HG03196 (cell line): ENCODE measurements at regions not wholly inside any gene's neighbourhood (a gene's known extent, or its start where the extent isn't known, plus 50 kb on each side); places are given as distances from the start of the nearest gene placed in this dataset.
"Not testable (repeated sequence)": the region's sequence is repeated elsewhere in the genome, so short reads cannot be mapped to it uniquely, and the experiment has no call there.

Source experiments
- ATAC-seq: cut with Tn5 transposase; IDR thresholded peaks from one replicate; pipeline ENCODE4 v1.9.1; 2021; ENCODE audit not compliant: unreplicated experiment

DNA sequence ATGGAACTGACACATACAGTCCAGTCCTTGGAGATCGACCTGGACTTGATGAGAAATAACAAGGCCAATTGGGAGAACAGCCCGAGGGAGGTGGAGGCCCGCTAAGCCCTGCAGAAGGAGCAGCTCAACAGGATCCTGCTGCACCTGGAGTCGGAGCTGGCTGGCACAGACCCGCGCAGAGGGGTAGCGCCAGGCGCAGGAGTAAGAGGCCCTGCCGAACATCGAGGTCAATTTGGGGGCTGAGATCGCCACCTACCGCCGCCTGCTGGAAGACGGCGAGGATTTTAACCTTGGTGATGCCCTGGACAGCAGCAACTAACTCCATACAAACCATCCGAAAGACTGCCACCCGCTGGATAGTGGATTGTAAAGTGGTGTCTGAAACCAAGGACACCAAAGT is 1610.1 kb upstream of the ACO1 start:
- ATAC-seq: no peak

DNA sequence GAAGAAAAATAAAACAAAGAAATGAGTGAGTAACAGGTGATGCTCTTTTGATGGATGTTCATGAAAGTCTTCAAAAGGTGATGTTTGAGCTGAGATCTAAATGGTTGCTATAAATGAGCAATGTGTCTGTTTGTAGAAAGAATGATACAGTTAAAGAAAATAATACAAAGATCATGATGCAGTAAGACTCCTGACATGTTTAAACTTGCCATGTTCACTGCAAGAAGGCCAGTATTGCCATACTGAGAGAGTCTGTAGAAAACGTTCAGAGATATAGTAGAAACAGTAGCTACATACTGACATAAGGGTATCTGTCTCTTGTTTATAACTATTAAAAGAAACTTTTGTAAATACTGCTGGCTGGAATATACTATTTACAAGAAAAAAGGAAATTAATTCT is 1609.2 kb upstream of the ACO1 start:
- no peak for ATAC-seq

DNA sequence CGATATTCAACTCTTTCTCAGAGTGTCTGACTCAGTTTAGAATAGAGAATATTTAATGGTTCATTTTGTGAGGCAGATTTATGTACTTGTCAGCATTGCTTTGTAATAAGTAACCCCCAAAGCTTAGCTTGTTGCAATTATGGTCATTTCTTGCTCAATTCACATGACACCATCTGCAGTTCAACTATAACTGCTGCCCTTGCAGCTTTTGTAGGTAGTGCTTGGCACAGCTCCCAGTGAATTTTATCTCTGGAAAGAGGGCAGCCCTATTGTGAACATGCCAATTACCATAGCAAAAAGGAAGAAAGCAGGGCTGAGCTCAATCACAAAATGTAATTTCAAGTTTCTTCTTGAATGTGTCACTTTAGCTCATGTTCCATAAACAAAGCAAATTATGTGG is 1587.7 kb upstream of the ACO1 start:
- no peak for ATAC-seq

DNA sequence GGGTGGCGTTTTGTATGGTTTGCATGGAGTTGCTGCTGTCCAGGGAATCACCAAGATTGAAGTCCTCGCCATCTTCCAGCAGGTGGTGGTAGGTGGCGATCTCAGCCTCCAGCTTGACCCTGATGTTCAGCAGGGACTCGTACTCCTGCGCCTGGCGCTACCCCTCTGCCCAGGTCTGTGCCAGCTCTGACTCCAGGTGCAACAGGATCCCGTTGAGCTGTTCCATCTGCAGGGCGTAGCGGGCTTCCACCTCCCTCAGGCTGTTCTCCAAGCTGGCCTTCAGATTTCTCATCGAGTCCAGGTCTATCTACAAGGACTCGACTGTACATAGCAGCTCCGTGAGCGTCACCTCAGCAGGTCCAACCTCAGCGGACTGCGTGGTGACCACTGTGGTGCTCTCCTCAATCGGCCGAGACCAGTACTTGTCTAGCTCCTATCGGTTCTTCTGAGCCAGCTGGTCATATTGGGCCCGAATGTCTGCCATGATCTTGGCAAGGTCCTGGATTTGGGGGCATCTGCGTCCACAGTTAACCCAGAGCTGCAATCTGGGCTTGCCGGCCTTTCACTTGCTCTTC is 1584.8 kb upstream of the ACO1 start:
- ATAC-seq: no peak

DNA sequence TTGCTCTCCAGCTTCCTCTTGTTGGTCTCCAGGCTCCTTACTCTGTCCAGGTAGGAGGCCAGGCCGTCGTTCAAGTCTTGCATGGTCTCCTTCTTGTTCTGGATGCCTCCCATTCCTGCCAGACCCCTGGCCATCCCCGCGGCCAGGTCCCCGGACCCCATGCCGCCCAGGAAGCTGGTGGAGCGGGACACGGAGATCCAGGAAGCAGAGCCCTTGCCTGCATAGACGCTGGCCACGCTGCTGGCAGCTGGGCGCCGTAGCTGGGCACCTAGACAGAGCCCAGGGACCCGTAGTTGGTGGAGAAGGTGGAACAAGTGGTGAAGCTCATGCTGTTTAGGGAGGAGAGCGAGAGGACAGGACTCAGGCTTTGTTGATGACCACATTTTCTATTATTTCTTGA is 1584.0 kb upstream of the ACO1 start:
- no peak for ATAC-seq

DNA sequence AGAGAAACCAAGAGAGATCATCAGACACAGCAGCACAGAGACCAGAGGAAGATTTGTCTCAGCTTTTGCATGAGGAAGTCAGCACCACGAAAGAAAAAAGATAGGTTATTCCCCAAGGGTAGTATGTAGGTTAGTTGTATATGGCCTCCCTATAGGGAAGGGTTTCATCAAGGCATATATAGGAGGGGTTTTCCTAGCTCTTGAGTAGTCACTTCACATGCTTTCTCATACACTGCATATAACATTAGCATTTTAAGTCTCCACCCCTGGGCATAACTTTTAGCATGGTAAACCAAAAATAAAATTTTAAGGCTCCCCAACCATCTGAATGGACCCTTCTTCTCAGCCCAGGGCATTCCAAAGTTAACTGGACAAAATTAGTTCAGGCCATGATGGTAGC is 1571.6 kb upstream of the ACO1 start:
- ATAC-seq: no peak

DNA sequence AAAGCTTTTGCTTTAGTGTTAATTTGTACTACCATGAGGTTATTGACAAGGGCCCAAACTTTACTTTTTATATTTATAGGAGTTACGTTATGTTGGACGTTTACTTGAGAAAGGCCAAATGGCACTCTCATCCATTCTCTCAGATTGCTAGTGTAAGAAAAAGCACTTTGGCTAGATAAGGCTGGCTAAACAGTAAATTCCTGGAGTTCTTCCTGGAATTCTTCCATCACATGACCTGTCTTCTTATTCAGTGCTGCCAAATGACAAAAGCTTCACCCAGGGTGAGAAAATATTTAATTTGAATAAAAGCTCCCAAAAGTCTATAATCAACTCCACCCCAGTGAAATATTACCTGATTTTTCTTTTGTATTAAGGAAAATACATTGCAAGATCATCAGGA is 1568.9 kb upstream of the ACO1 start:
- ATAC-seq: no peak

DNA sequence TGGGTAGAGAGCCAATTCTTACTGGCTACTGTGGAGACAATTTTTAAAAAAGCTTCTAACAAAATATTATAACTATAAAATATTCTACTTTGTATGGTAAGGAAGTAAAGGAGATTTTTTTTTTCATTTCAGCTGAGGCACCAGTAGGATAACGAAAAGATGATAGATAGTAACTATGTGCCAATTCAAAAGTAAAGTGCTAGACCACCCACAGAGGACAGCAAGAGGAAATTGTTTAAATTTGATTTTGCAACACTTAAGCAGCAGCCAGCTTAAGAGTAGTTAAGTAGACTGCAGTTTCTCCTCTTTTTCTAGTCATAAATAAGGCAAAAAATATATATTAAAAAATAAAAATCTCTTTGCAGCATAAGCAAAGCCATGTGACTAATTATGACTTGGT is 1539.3 kb upstream of the ACO1 start:
- no peak for ATAC-seq

DNA sequence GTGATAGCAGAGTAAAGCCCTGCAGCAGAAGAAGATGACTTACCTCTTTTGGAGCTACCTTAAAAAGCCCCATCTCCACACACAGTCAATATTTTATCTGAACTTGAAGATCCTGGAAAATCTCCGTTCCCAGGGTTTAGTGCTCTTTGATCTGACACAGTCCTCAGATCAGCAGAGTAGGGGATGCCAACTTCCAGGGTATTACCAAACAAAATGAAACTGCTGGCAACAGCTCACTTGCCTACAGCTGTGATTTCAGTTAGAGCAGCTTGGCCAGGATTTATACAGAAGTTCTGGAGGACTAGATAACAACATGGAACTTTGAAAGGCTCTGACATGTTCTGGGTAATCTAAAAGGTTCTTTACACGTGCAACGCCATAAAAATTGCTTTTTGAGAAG is 1537.8 kb upstream of the ACO1 start:
- no peak for ATAC-seq

DNA sequence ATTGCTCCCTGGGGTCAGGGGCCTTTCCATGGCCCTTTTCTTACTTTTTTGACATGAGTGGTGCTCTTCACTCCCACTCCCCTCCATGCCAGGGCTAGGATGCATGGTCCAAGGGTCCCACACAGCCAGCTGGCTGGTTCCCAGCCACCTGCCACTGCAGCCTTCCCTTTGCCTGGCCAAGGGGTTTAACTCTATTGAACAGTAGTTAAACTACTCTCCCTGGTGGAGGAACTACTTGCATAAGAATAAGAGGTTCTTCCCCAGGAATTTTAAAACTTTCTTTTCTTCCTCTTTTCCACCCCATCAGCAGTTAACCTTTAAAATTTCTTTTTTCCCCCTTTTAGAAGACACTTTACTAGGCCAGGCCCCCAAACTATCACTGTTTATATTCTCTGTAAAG is 1532.8 kb upstream of the ACO1 start:
- no peak for ATAC-seq

DNA sequence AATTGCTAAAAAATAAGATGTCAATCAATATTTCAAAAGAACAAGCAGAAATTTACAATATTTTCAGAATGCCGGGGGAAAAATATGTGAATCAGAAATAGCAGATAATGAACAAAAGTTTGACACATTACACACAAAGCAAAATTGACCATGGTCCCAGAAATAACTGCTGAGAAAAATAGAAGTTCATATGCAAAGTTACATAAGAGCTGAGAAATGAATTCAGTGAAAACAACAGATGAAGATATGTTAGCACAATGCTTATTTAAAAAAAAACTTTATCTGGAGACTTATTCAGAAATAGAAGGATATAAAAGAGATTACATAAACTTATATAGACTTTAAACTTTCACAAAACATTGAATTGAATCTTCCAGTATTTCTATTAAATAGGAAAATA is 1483.7 kb upstream of the ACO1 start:
- ATAC-seq: no peak

DNA sequence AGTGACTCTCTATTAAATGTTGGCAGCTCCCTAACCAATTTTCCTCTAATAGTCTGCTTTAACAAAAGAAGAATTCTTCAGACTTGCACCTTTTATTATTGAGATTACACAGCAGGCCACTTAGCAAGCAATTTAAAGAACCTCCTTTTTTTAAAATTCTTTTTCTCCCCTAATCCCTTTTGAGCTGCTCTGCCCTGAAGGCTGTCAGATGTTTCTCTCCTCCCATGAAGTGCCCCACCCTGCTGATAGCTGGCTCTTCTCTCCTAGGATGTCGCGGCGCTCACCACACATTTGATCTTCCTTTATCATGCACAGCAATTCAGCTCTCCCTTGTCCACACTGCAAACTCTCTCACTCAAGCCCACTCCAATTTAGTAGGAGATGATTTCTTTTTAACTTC is 1471.1 kb upstream of the ACO1 start:
- ATAC-seq: no peak

DNA sequence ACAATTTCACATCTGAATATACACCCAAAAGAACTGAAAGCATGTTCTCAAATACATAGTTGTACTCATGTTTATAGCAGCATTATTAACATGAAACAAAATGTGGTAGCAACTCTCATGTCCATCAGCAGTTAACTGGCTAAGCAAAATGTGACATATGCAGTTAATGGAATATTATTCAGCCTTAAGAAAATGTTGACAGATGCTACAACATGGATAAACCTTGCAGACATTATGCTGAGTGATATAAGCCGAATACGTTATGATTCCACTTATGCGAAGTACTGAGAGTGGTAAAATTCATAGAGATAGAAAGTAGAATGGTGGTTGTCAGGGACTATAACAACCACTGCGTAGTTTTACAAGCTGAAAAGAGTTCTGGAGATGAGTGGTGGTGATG is 1469.0 kb upstream of the ACO1 start:
- no peak for ATAC-seq

DNA sequence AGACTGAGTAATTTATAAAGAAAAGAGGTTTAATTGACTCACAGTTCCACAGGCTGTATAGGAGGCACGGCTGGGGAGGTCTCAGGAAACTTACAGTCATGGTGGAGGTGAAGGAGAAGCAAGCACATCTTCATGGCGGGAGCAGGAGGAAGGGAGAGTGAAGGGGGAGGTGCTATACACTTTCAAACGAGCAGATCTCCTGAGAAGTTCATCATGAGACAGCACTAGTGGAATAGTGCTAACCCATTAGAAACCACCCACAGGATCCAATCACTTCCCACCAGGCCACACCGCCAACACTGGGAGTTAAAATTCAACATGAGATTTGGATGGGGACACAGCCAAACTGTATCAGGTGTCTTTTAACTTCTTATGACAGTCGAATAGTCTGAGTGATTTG is 1459.3 kb upstream of the ACO1 start:
- ATAC-seq: no peak

DNA sequence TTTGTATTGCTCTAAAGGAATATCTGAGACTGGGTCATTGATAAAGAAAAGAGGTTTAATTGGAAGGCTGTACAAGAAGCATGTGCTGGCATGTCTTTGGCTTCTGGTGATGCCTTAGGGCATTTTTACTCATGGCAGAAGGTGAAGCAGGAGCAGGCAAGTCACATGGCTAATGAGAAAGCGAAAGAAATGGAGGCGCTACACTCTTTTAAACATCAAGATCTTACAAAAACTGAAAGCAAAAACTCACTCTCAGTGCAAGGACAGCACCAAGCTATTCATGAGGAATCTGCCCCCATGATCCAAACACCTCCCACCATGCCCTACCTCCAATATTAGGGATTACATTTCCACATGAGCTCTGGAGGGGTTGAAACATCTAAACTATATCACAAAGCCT is 1458.8 kb upstream of the ACO1 start:
- no peak for ATAC-seq

DNA sequence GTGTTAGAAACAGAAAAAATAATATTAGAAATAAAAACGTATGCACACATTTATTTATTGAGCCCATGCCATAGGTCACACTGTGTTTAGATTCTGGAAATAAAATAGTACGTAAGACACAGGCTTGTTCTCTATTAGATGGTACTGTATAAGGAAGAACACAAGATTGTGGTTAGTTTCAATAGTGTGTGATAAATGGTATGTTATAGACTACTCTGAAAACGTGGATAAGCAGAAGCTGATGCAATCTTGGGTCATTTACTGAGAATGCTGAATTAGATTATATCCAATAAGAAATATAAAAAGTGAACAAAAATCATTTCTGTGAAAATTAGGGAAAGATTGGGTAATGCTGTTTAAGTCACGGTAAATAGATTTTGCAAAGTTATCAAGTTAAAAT is 1456.4 kb upstream of the ACO1 start:
- no peak for ATAC-seq

DNA sequence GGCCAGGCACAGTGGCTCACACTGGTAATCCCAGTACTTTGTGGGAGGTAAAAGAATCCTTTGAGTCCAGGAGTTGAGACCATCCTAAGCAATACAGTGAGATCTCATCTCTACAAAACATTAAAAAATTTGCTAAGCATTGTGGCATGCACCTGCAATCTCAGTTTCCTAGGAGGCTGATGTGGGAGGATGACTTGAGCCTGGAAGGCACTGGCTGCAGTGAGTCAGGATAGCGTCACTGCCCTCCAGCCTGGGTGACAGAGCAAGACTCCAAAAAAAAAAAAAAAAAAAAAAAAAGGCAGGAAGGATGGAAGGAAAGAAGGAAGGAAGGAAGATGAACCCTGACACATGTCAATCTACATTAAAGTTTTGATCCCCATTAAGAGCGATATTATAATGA is 1452.2 kb upstream of the ACO1 start:
- no peak for ATAC-seq

DNA sequence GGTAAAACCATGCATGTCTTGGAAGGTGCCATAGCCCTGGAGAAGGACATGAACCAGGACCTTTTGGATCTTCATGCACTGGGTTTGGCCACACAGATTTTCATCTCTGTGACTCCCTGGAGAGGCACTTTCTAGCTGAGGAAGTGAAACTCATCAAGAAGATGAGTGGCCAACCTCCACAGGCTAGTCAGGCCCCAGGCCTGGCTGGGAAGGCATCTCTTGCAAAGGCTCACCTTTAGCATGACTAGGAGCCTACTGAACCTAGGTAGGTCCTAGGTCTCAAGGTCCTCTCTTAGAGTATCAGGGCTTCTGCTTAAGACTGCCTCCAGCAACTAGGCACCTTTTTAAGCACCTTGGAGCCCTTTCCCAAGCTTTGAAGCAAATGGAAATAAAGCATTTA is 1448.7 kb upstream of the ACO1 start:
- no peak for ATAC-seq

DNA sequence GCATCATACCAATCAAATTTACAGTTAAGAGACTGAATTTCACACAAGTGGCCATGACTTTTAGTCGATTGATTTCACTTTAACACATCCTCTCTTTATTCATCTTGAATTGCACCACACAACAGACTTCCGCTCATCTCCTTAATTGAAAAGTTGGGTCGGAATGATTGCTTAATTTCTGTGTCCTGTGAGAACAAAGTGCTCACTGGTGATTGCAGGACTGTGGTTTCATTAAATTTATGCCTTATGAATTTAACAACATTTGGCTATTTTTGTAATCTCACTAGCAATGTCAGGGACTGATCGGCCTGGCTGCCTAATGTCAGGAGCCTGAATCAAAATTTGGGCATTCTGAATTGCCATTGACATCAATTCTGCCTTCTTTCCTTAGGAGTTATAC is 1447.3 kb upstream of the ACO1 start:
- no peak for ATAC-seq

DNA sequence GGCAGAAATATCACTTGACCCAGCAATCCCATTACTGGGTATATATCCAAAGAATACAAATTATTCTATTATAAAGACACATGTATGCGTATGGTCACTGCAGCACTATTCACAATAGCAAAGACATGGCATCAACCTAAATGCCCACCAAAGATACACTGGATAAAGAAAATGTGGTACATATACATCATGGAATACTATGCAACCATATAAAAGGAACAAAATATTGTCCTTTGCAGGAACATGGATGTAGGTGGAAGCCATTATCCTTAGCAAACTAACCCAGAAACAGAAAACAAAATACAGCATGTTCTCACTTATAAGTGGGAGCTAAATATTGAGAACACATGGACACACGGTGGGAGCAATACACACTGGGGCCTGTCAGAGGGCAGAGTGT is 1441.6 kb upstream of the ACO1 start:
- ATAC-seq: not testable (repeated sequence)

DNA sequence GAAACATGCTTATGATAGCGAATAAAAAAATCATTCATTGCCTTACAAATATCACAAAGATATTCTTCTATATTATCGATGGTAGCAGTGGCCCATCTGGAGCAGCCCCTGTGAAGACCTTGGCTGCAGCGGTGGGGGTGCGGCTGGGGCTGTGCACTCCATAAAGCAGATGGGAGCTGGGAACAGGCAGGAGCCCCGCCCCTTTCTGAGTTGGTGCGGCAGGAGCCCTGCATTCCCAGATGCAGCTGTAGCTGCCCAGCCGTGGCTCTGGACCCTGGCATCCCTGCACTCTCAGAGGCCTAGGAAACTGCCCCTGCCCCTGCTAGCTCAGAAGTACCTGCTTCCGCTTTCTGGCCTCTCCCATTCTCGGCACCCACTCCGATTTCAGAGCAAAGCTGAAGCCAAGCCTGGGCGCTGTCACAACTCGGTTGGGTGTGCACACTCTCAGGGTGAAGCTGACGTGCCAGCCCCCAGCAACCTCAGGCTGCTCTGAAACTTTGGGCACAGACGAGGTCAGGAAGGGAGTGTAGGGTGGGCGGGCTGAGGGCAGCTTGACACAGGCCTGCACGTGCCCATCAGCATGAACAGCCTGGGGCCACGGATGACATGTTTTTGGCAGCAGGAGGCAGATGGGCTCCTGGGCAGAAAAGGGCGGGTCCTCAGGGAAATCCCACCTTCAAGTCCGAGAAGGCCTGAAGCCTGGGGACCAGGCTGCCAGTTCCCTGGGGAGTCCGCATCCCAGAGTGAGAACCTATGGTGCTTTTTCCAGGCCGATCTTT is 1440.8 kb upstream of the ACO1 start:
- no peak for ATAC-seq

DNA sequence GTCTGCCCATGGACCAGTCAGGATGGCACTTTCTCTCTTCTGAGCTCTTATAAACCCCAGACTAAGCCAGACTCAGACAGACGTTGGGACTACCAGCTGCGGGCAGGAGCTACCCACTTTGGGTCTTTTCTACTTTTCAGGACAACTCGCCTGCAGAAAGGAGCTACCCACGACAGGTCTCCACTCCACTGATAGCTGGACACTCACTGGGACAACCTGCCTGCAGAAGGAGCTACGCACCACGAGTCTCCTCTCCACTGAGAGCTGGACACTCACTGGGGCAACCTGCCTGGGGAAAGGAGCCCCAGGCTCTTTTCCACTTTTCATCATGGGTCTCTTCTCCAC is 1440.2 kb upstream of the ACO1 start:
- ATAC-seq: no peak

DNA sequence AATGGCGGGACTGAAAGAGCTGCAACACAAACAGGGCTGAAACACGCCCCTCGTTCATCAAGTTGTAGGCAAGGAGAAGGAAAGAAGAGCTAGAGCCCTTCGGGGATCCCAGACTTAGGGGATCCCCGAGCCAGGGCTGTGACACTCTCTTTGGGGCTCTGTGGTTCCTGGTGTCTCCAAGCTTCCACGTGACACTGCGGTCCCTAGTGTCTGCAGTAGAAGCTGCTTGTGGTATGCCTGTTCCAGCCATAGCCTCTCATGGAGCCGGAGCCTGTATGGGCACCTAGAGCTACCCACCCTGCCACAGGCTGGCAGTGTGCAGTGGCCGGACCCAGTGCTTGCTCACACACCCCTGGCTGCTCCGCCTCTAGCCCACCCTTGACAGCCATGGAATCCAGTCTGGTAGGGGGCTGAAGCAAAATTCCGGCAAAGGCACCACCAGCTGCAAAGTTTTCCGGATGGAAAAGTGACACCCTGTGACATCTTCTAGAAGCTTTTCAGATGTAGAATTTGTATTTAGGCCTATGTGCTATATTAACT is 1439.6 kb upstream of the ACO1 start:
- no peak for ATAC-seq
